ENCODE measurements at regions not wholly inside any gene's neighbourhood (a gene's known extent, or its start where the extent isn't known, plus 50 kb on each side); places are given as distances from the start of the nearest gene placed in this dataset.

GRCh38 chr18:27240383-27240782, 55.3 kb upstream of the CHST9 start:
- Histone ChIP-seq H4K20me1 (ENCODE audit: insufficient read depth, low read length) (no peaks in the 10 kb centered on the region), H3K4me3 (ENCODE audit: insufficient read depth, low read depth, low read length) (no peak overlapping the region), H3K79me2 (ENCODE audit: insufficient read depth, low read length) (no peaks in the 10 kb centered on the region), H3K9ac (ENCODE audit: low read length) (no peak overlapping the region), H3K9me3 (ENCODE audit: insufficient read depth, low read depth, low read length) (no peaks in the 10 kb centered on the region), H3K27ac (ENCODE audit: low read depth, low read length) (no peak overlapping the region), H2AFZ (ENCODE audit: low read depth, low read length) (no peak overlapping the region), H3K4me2 (ENCODE audit: low read length) (no peak overlapping the region), H3K27me3 (ENCODE audit: insufficient read depth, low read length) (no peaks in the 10 kb centered on the region), H3K36me3 (ENCODE audit: insufficient read depth, low read length) (no peaks in the 10 kb centered on the region), H3K4me1 (ENCODE audit: insufficient read depth, low read length) (no peaks in the 10 kb centered on the region)
- H3K27me3 Mint-ChIP-seq (ENCODE audit: low read depth, unreplicated experiment): no peaks in the 10 kb centered on the region
- TF ChIP-seq CTCF (IDR thresholded peaks at IDR 0.05; ENCODE audit: insufficient read depth, low read depth, low read length) (no peak), EZH2 (IDR thresholded peaks at IDR 0.05; ENCODE audit: insufficient read depth, low read length) (no peak)
- H3K9me3 Mint-ChIP-seq (ENCODE audit: unreplicated experiment): no peaks in the 10 kb centered on the region
- H3K4me3 Mint-ChIP-seq (ENCODE audit: unreplicated experiment): no peak overlapping the region
- H3K27ac Mint-ChIP-seq (ENCODE audit: unreplicated experiment): no peak overlapping the region
- DNase-seq (ENCODE audit: low read depth) (no peak), FAIRE-seq (no peak)
- no peaks in the 10 kb centered on the region for H3K4me1 Mint-ChIP-seq (ENCODE audit: low read depth, unreplicated experiment)
- no peaks in the 10 kb centered on the region for H3K36me3 Mint-ChIP-seq (ENCODE audit: low read depth, unreplicated experiment)

- FAIRE-seq (no peak), DNase-seq (ENCODE audit: low read depth) (no peak)
- no peak overlapping the region for H2AFZ ChIP-seq (ENCODE audit: low read depth, low read length)
- H3K9me3 ChIP-seq (ENCODE audit: insufficient read depth, low read depth, low read length): no peaks in the 10 kb centered on the region
- no peak overlapping the region for H3K27ac ChIP-seq (ENCODE audit: low read depth, low read length)
- no peaks in the 10 kb centered on the region for H4K20me1 ChIP-seq (ENCODE audit: insufficient read depth, low read length)
- H3K36me3 ChIP-seq (ENCODE audit: insufficient read depth, low read length): no peaks in the 10 kb centered on the region
- H3K79me2 ChIP-seq (ENCODE audit: insufficient read depth, low read length): no peaks in the 10 kb centered on the region
- Mint-ChIP-seq H3K4me1 (ENCODE audit: low read depth, unreplicated experiment) (no peaks in the 10 kb centered on the region), H3K27ac (ENCODE audit: unreplicated experiment) (no peak overlapping the region), H3K36me3 (ENCODE audit: low read depth, unreplicated experiment) (no peaks in the 10 kb centered on the region), H3K4me3 (ENCODE audit: unreplicated experiment) (no peak overlapping the region), H3K27me3 (ENCODE audit: low read depth, unreplicated experiment) (no peaks in the 10 kb centered on the region), H3K9me3 (ENCODE audit: unreplicated experiment) (no peaks in the 10 kb centered on the region)
- no peaks in the 10 kb centered on the region for H3K27me3 ChIP-seq (ENCODE audit: insufficient read depth, low read length)
- no peaks in the 10 kb centered on the region for H3K4me1 ChIP-seq (ENCODE audit: insufficient read depth, low read length)
- no peak overlapping the region for H3K4me2 ChIP-seq (ENCODE audit: low read length)
- no peak overlapping the region for H3K4me3 ChIP-seq (ENCODE audit: insufficient read depth, low read depth, low read length)
- TF ChIP-seq EZH2 (IDR thresholded peaks at IDR 0.05; ENCODE audit: insufficient read depth, low read length) (no peak), CTCF (IDR thresholded peaks at IDR 0.05; ENCODE audit: insufficient read depth, low read depth, low read length) (no peak)
- no peak overlapping the region for H3K9ac ChIP-seq (ENCODE audit: low read length)
Observed at GRCh38 chr18:27239669-27240068, 54.6 kb upstream of the CHST9 start.

- Mint-ChIP-seq H3K4me1 (ENCODE audit: low read depth, unreplicated experiment) (no peaks in the 10 kb centered on the region), H3K9me3 (ENCODE audit: unreplicated experiment) (no peaks in the 10 kb centered on the region), H3K27ac (ENCODE audit: unreplicated experiment) (no peak overlapping the region), H3K4me3 (ENCODE audit: unreplicated experiment) (no peak overlapping the region), H3K27me3 (ENCODE audit: low read depth, unreplicated experiment) (peaks cover 3% of the 10 kb centered on the region), H3K36me3 (ENCODE audit: low read depth, unreplicated experiment) (no peaks in the 10 kb centered on the region)
- Histone ChIP-seq H2AFZ (ENCODE audit: low read depth, low read length) (no peak overlapping the region), H3K27ac (ENCODE audit: low read depth, low read length) (no peak overlapping the region), H3K4me2 (ENCODE audit: low read length) (no peak overlapping the region), H3K4me3 (ENCODE audit: insufficient read depth, low read depth, low read length) (no peak overlapping the region), H3K36me3 (ENCODE audit: insufficient read depth, low read length) (no peaks in the 10 kb centered on the region), H3K27me3 (ENCODE audit: insufficient read depth, low read length) (no peaks in the 10 kb centered on the region), H3K4me1 (ENCODE audit: insufficient read depth, low read length) (no peaks in the 10 kb centered on the region), H3K79me2 (ENCODE audit: insufficient read depth, low read length) (no peaks in the 10 kb centered on the region), H4K20me1 (ENCODE audit: insufficient read depth, low read length) (no peaks in the 10 kb centered on the region), H3K9me3 (ENCODE audit: insufficient read depth, low read depth, low read length) (no peaks in the 10 kb centered on the region), H3K9ac (ENCODE audit: low read length) (no peak overlapping the region)
- FAIRE-seq: no peak
- TF ChIP-seq CTCF (IDR thresholded peaks at IDR 0.05; ENCODE audit: insufficient read depth, low read depth, low read length): no peak
- no peak for TF ChIP-seq EZH2 (IDR thresholded peaks at IDR 0.05; ENCODE audit: insufficient read depth, low read length)
- no peak for DNase-seq (ENCODE audit: low read depth)
Observed at GRCh38 chr18:27235218-27235870, 50.2 kb upstream of the CHST9 start.

All from astrocyte (in vitro differentiated cells and primary cell).